ENCODE measurements at regions not wholly inside any gene's neighbourhood (a gene's known extent, or its start where the extent isn't known, plus 50 kb on each side); places are given as distances from the start of the nearest gene placed in this dataset.

DNA sequence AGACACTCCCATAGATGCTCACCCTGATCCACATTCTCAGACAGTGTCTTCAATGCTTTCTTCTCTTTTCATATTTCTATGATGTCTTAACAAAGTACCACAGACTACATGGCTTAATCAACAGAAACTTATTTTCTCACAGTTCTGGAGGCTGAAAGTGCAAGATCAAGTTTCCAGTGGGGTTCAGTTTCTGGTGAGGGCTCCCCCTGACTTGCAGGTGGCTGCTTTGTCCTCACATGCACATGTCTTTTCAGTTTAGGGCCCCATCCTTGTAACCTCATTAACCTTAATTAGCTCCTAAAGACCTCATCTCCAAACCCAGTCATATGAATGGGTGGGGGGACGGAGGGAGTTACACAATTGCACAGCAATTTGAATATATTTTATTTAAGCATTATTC, 335.8 kb downstream of the AASDHPPT start:
- Histone ChIP-seq H3K27ac (ENCODE audit: low read depth, low read length, poor library complexity, severe bottlenecking) (no peak overlapping the region), H3K9ac (ENCODE audit: low read length) (no peak overlapping the region), H2AFZ (ENCODE audit: low read length) (no peak overlapping the region)

DNA sequence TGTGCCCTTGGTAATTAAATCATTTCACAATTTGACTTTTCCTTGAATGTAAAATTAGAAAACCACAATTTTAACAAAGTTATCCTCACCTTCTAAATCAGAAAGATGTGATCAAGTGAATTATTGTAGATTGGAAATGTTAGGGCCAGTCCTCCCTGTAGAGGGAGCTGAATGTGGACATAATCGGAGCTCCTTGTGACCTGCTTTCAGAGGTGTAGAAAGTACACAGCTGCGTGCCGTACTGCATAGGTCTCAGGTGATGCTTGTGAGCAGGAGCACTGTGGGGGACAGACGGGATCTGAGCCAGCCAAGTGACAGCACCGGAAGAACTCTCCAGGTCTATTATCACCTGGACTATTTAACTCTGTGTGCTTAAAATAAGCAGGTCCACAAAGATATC, 338.0 kb downstream of the AASDHPPT start:
- Histone ChIP-seq H2AFZ (ENCODE audit: low read length) (no peak overlapping the region), H3K79me2 (ENCODE audit: insufficient read depth, low read length) (no peaks in the 10 kb centered on the region), H3K9me3 (ENCODE audit: low read length) (no peaks in the 10 kb centered on the region), H3K4me2 (ENCODE audit: low read length) (no peak overlapping the region), H3K4me3 (ENCODE audit: low read depth, low read length, poor library complexity, severe bottlenecking) (no peak overlapping the region), H3K27me3 (ENCODE audit: insufficient read depth, low read length) (no peaks in the 10 kb centered on the region), H3F3A (ENCODE audit: insufficient read depth, low read length) (no peaks in the 10 kb centered on the region), H3K9me2 (ENCODE audit: low read depth, low read length) (no peaks in the 10 kb centered on the region), H4K20me1 (ENCODE audit: insufficient read depth, low read length) (no peaks in the 10 kb centered on the region), H3K4me1 (ENCODE audit: insufficient read depth, low read length, severe bottlenecking) (no peaks in the 10 kb centered on the region), H3K36me3 (ENCODE audit: insufficient read depth, low read length) (no peaks in the 10 kb centered on the region), H3K27ac (ENCODE audit: low read depth, low read length, poor library complexity, severe bottlenecking) (no peak overlapping the region), H3K9ac (ENCODE audit: low read length) (no peak overlapping the region)
- TF ChIP-seq, protein P1, sequence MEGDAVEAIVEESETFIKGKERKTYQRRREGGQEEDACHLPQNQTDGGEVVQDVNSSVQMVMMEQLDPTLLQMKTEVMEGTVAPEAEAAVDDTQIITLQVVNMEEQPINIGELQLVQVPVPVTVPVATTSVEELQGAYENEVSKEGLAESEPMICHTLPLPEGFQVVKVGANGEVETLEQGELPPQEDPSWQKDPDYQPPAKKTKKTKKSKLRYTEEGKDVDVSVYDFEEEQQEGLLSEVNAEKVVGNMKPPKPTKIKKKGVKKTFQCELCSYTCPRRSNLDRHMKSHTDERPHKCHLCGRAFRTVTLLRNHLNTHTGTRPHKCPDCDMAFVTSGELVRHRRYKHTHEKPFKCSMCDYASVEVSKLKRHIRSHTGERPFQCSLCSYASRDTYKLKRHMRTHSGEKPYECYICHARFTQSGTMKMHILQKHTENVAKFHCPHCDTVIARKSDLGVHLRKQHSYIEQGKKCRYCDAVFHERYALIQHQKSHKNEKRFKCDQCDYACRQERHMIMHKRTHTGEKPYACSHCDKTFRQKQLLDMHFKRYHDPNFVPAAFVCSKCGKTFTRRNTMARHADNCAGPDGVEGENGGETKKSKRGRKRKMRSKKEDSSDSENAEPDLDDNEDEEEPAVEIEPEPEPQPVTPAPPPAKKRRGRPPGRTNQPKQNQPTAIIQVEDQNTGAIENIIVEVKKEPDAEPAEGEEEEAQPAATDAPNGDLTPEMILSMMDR (IDR thresholded peaks at IDR 0.05; ENCODE audit: low read length): no peak
- TF ChIP-seq EZH2 (IDR thresholded peaks at IDR 0.05; ENCODE audit: borderline replicate concordance, low read length): no peak

More for the DNA sequence above, 335.8 kb downstream of the AASDHPPT start:
- Histone ChIP-seq H3K79me2 (ENCODE audit: insufficient read depth, low read length) (no peaks in the 10 kb centered on the region), H3F3A (ENCODE audit: insufficient read depth, low read length) (no peaks in the 10 kb centered on the region), H3K9me2 (ENCODE audit: low read depth, low read length) (no peaks in the 10 kb centered on the region), H3K9me3 (ENCODE audit: low read length) (no peaks in the 10 kb centered on the region), H3K4me2 (ENCODE audit: low read length) (no peak overlapping the region), H4K20me1 (ENCODE audit: insufficient read depth, low read length) (no peaks in the 10 kb centered on the region), H3K4me3 (ENCODE audit: low read depth, low read length, poor library complexity, severe bottlenecking) (no peak overlapping the region), H3K36me3 (ENCODE audit: insufficient read depth, low read length) (no peaks in the 10 kb centered on the region), H3K27me3 (ENCODE audit: insufficient read depth, low read length) (no peaks in the 10 kb centered on the region), H3K4me1 (ENCODE audit: insufficient read depth, low read length, severe bottlenecking) (no peaks in the 10 kb centered on the region)
- TF ChIP-seq EZH2 (IDR thresholded peaks at IDR 0.05; ENCODE audit: borderline replicate concordance, low read length): no peak
- TF ChIP-seq, protein P1 (IDR thresholded peaks at IDR 0.05; ENCODE audit: low read length): no peak

DNA sequence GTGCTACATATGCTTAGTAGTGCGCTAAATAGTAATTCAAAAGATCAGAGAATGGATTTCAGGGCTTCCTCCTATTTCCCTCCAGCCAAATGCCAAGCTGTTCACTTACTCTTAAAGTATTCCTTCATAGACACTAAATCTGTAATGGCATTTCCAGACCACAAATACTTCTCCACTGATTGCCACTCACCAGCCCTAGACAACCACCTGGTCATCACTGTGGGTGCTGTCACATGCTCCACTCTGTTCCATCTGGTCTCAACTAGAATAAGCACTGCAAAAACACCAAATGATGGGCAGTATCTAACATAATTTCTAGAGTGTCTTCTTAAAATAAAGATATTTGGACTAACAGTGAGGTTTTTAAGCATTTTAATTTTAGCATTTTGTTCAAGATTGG, 341.3 kb downstream of the AASDHPPT start:
- Histone ChIP-seq H3K27ac (ENCODE audit: low read depth, low read length, poor library complexity, severe bottlenecking) (no peak overlapping the region), H3K4me3 (ENCODE audit: low read depth, low read length, poor library complexity, severe bottlenecking) (no peak overlapping the region), H3K4me1 (ENCODE audit: insufficient read depth, low read length, severe bottlenecking) (no peaks in the 10 kb centered on the region), H4K20me1 (ENCODE audit: insufficient read depth, low read length) (no peaks in the 10 kb centered on the region), H3K9me3 (ENCODE audit: low read length) (no peaks in the 10 kb centered on the region), H3K79me2 (ENCODE audit: insufficient read depth, low read length) (no peaks in the 10 kb centered on the region), H3K4me2 (ENCODE audit: low read length) (no peak overlapping the region), H3K9ac (ENCODE audit: low read length) (no peak overlapping the region), H3K9me2 (ENCODE audit: low read depth, low read length) (no peaks in the 10 kb centered on the region), H2AFZ (ENCODE audit: low read length) (no peak overlapping the region), H3K36me3 (ENCODE audit: insufficient read depth, low read length) (no peaks in the 10 kb centered on the region), H3F3A (ENCODE audit: insufficient read depth, low read length) (no peaks in the 10 kb centered on the region), H3K27me3 (ENCODE audit: insufficient read depth, low read length) (no peaks in the 10 kb centered on the region)
- TF ChIP-seq, protein P1 (IDR thresholded peaks at IDR 0.05; ENCODE audit: low read length): no peak
- no peak for TF ChIP-seq EZH2 (IDR thresholded peaks at IDR 0.05; ENCODE audit: borderline replicate concordance, low read length)
